Sigmoid colon (tissue), 4 donors: ENCODE measurements at regions not wholly inside any gene's neighbourhood (a gene's known extent, or its start where the extent isn't known, plus 50 kb on each side); places are given as distances from the start of the nearest gene placed in this dataset.

Source experiments
- EP300 ChIP-seq, 4 donors: sonication (generic); formaldehyde crosslinking; IDR thresholded peaks; one replicate each; pipeline ENCODE4 v1.6.1; 2017; ENCODE audit warnings: antibody characterized with exemption in 4 of 4
- POLR2A ChIP-seq, 2 donors: fragments of 450-650 bp; IDR thresholded peaks; one replicate each; pipeline ENCODE4 v1.6.1; 2016; ENCODE audit warnings: antibody characterized with exemption in 2 of 2, mild to moderate bottlenecking in 2 of 2, moderate library complexity in 2 of 2
- POLR2AphosphoS5 ChIP-seq, 4 donors: sonication (generic); formaldehyde crosslinking; IDR thresholded peaks; one replicate each; pipeline ENCODE4 v1.6.1; 2017; ENCODE audit warnings: antibody characterized with exemption in 4 of 4
- TF ChIP-seq, protein P1 (sequence below), 4 experiments: fragments of 450-650 bp in 3 of 4; fragments of 200-600 bp in 1 of 4; IDR thresholded peaks; one replicate each; pipeline ENCODE4 v1.5.1; 2016 to 2019; ENCODE audit warnings: antibody characterized with exemption in 4 of 4, mild to moderate bottlenecking in 3 of 4, moderate library complexity in 2 of 4

DNA sequence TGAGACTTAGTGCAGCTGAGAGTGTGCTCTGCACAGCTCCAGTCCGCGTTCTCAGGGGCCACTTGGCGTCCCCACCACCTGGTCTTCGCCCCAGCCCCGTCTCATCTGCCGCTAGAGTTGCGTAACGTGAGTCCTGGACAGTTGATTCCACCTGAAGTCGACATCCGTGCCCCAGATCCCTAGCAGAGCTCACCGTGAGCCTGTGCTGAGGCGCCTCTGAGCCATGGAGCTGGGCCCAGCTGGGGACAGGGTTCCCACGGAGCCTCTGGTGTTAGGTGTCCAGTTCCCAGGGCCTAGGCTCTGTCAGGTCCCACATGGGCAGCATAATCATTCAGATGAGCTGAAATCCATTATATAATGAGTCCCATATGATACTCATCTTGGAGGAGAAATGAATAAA is 147.1 kb upstream of the SOX1 start:
- TF ChIP-seq, protein P1, sequence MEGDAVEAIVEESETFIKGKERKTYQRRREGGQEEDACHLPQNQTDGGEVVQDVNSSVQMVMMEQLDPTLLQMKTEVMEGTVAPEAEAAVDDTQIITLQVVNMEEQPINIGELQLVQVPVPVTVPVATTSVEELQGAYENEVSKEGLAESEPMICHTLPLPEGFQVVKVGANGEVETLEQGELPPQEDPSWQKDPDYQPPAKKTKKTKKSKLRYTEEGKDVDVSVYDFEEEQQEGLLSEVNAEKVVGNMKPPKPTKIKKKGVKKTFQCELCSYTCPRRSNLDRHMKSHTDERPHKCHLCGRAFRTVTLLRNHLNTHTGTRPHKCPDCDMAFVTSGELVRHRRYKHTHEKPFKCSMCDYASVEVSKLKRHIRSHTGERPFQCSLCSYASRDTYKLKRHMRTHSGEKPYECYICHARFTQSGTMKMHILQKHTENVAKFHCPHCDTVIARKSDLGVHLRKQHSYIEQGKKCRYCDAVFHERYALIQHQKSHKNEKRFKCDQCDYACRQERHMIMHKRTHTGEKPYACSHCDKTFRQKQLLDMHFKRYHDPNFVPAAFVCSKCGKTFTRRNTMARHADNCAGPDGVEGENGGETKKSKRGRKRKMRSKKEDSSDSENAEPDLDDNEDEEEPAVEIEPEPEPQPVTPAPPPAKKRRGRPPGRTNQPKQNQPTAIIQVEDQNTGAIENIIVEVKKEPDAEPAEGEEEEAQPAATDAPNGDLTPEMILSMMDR (IDR thresholded peaks at IDR 0.05): no peak
- no peak for TF ChIP-seq EP300 (IDR thresholded peaks at IDR 0.05)
- TF ChIP-seq POLR2AphosphoS5 (IDR thresholded peaks at IDR 0.05): no peak
- TF ChIP-seq POLR2A (IDR thresholded peaks at IDR 0.05): no peak
